IMR-90 (cell line): ENCODE measurements at regions not wholly inside any gene's neighbourhood (a gene's known extent, or its start where the extent isn't known, plus 50 kb on each side); places are given as distances from the start of the nearest gene placed in this dataset.

Source experiments
- ATAC-seq: fragments of 200-7000 bp; cut with Tn5 transposase; 2 replicates; pipeline ENCODE4 v1.9.1; 2020; ENCODE audit warnings: low read depth, mild to moderate bottlenecking, moderate library complexity
- BruUV-seq: library from RNA; stranded (reverse); fragments of 400-500 nt; replicated peaks from 2 replicates; lab custom pipeline; 2021; lab: Mats Ljungman, UMichigan
- CTCF ChIA-PET: fragments of 300-600 bp; formaldehyde crosslinking; extraction: SDS; loops from one replicate; lab custom pipeline; 2021; ENCODE audit warnings: antibody characterized with exemption; lab: Yijun Ruan, JAX
- POLR2A ChIA-PET: fragments of 300-600 bp; sonication (Branson Sonifier 250); formaldehyde crosslinking; loops from one replicate; lab custom pipeline; 2022; ENCODE audit warnings: antibody characterized with exemption; ENCODE audit not compliant: unreplicated experiment; lab: Charles Lee
- DNase-seq: peaks from one replicate; pipeline ENCODE4 v3.0.0; 2013
- H2AFZ ChIP-seq: replicated peaks from 2 replicates; pipeline ENCODE3; 2013; ENCODE audit warnings: low read length, mild to moderate bottlenecking; ENCODE audit not compliant: poor library complexity
- H2AK5ac ChIP-seq: 2 replicates; pipeline ENCODE4 v1.6.1; 2013; ENCODE audit warnings: low read depth, low read length, inconsistent platforms
- H2AK9ac ChIP-seq: replicated peaks from 2 replicates; pipeline ENCODE3; 2013; ENCODE audit warnings: mild to moderate bottlenecking, low read depth, low read length, moderate library complexity; ENCODE audit not compliant: poor library complexity
- H2BK120ac ChIP-seq: 2 replicates; pipeline ENCODE4 v1.6.1; 2013; ENCODE audit warnings: low read depth, low read length, inconsistent platforms
- H2BK15ac ChIP-seq: 3 replicates; pipeline ENCODE4 v1.6.1; 2013; ENCODE audit warnings: low read depth, low read length, inconsistent platforms
- H2BK20ac ChIP-seq: 2 replicates; pipeline ENCODE4 v1.6.1; 2013; ENCODE audit warnings: low read depth, mild to moderate bottlenecking, inconsistent platforms, low read length, moderate library complexity
- H2BK5ac ChIP-seq: 2 replicates; pipeline ENCODE4 v1.6.1; 2013; ENCODE audit warnings: mild to moderate bottlenecking, low read depth, low read length, inconsistent platforms; ENCODE audit not compliant: poor library complexity, severe bottlenecking
- H3K14ac ChIP-seq: replicated peaks from 2 replicates; pipeline ENCODE4 v1.6.1; 2013; ENCODE audit warnings: low read depth, low read length, inconsistent platforms
- H3K18ac ChIP-seq: 2 replicates; pipeline ENCODE4 v1.6.1; 2013; ENCODE audit warnings: low read depth, low read length, control low read depth
- H3K23ac ChIP-seq: 2 replicates; pipeline ENCODE4 v1.6.1; 2013; ENCODE audit warnings: low read depth, low read length, inconsistent platforms
- H3K27ac ChIP-seq: 2 replicates; pipeline ENCODE4 v1.5.1; 2013; ENCODE audit warnings: mild to moderate bottlenecking, control low read depth, low read length; ENCODE audit not compliant: insufficient read depth
- H3K27me3 ChIP-seq: 2 replicates; pipeline ENCODE4 v1.6.1; 2013; ENCODE audit warnings: low read length; ENCODE audit not compliant: control insufficient read depth, insufficient read depth
- H3K36me3 ChIP-seq: 2 replicates; pipeline ENCODE4 v1.6.1; 2013; ENCODE audit warnings: low read length, mixed read lengths; ENCODE audit not compliant: control insufficient read depth, insufficient read depth
- H3K4ac ChIP-seq: 2 replicates; pipeline ENCODE4 v1.6.1; 2013; ENCODE audit warnings: low read depth, low read length, inconsistent platforms
- H3K4me1 ChIP-seq: 2 replicates; pipeline ENCODE4 v1.6.1; 2013; ENCODE audit warnings: low read length, mixed read lengths; ENCODE audit not compliant: control insufficient read depth, insufficient read depth
- H3K4me2 ChIP-seq: 2 replicates; pipeline ENCODE4 v1.6.1; 2013; ENCODE audit warnings: low read depth, mild to moderate bottlenecking, control low read depth, low read length, moderate library complexity
- H3K4me3 ChIP-seq: 2 replicates; pipeline ENCODE4 v1.5.1; 2013; ENCODE audit warnings: low read depth, mild to moderate bottlenecking, control low read depth, low read length, moderate library complexity; ENCODE audit not compliant: insufficient read depth
- H3K56ac ChIP-seq: 2 replicates; pipeline ENCODE4 v1.6.1; 2013; ENCODE audit warnings: low read length, inconsistent platforms; ENCODE audit not compliant: insufficient read depth; ENCODE audit errors: extremely low read depth
- H3K79me1 ChIP-seq, 2 experiments: 2 replicates each; pipeline ENCODE4 v1.6.1; 2013; ENCODE audit warnings: low read length in 2 of 2, inconsistent platforms in 1 of 2, low read depth in 1 of 2
- H3K9ac ChIP-seq: 2 replicates; pipeline ENCODE4 v1.6.1; 2013; ENCODE audit warnings: low read depth, low read length, control low read depth
- H3K9me1 ChIP-seq: 2 replicates; pipeline ENCODE4 v1.6.1; 2013; ENCODE audit warnings: low read length, inconsistent platforms; ENCODE audit not compliant: insufficient read depth
- H3K9me3 ChIP-seq: 2 replicates; pipeline ENCODE4 v1.6.1; 2013; ENCODE audit warnings: low read length; ENCODE audit not compliant: control insufficient read depth, insufficient read depth
- H4K20me1 ChIP-seq: 2 replicates; pipeline ENCODE4 v1.6.1; 2013; ENCODE audit warnings: low read length, inconsistent platforms; ENCODE audit not compliant: insufficient read depth
- H4K5ac ChIP-seq: 2 replicates; pipeline ENCODE4 v1.6.1; 2013; ENCODE audit warnings: mild to moderate bottlenecking, low read depth, low read length, control low read depth
- H4K8ac ChIP-seq, 2 experiments: 2 replicates each; pipeline ENCODE4 v1.6.1; 2013; ENCODE audit warnings: low read depth in 2 of 2, low read length in 2 of 2, control low read depth in 1 of 2, inconsistent platforms in 1 of 2
- H4K91ac ChIP-seq: 2 replicates; pipeline ENCODE4 v1.6.1; 2013; ENCODE audit warnings: low read depth, low read length, inconsistent platforms; ENCODE audit not compliant: insufficient read depth
- CEBPB ChIP-seq: IDR thresholded peaks from 2 replicates; pipeline ENCODE4 v1.6.1; 2012; ENCODE audit warnings: low read depth, low read length, improper control_type of control experiment
- MAZ ChIP-seq: IDR thresholded peaks from 2 replicates; pipeline ENCODE4 v1.6.1; 2012; ENCODE audit warnings: low read depth, mild to moderate bottlenecking, low read length, improper control_type of control experiment, moderate library complexity, borderline replicate concordance
- MXI1 ChIP-seq: IDR thresholded peaks from 2 replicates; pipeline ENCODE4 v1.6.1; 2012; ENCODE audit warnings: low read depth, mild to moderate bottlenecking, low read length, moderate library complexity, borderline replicate concordance
- WGBS, 2 experiments: methylation state at CpG; one replicate each; pipeline versions ENCODE4 v1.1.5 to v1.1.7; 2013; ENCODE audit warnings: missing lambda C conversion rate in 2 of 2; ENCODE audit not compliant: insufficient read length in 1 of 2; ENCODE audit errors: extremely low coverage in 2 of 2; 5-methylcytosine and 5-hydroxymethylcytosine counted together
- dilution Hi-C: fragments of 300-500 bp; cut with HindIII; formaldehyde crosslinking; loops from one replicate; pipeline ENCODE4 v1.14.3; 2018; ENCODE audit warnings: low sequenced_read_pairs; ENCODE audit not compliant: unreplicated experiment
- in situ Hi-C: fragments of 300-500 bp; cut with MboI; formaldehyde crosslinking; loops from 3 replicates; pipeline ENCODE4 v1.14.3; 2019; ENCODE audit warnings: low sequenced_read_pairs, inconsistent platforms, mixed read lengths
- intact Hi-C: fragments of 100-400 bp; cut with micrococcal nuclease; formaldehyde crosslinking; loops from 2 replicates; pipeline ENCODE4 v1.10.0; 2022

DNA sequence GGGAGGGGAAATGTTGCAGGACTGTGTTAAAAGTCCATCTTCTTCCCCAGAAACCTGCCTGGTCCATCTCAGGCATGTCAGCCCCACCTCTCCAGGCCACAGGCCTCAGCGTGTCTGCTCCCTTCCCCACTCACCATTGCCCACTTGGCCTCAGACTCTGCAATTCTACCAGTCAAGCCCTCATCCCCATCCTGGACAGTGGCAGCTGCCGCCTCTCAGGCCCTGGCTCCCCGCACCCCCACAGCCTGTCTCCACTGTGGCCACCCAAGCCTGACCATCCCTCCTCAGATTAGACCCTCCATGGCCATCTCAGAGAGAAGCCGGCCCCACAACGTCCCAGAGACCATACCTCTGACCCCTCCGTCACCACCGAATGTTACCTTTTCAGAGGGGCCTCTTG, 89.9 kb downstream of the BARX1 start:
- Histone ChIP-seq H3K9ac (no peak overlapping the region), H4K91ac (no peak overlapping the region), H3K18ac (no peak overlapping the region), H3K4me3 (no peak overlapping the region), H2BK20ac (no peak overlapping the region), H3K9me3 (no peaks in the 10 kb centered on the region), H2AFZ (no peak overlapping the region), H2AK9ac (no peak overlapping the region), H3K23ac (no peak overlapping the region), H3K9me1 (no peaks in the 10 kb centered on the region), H3K4ac (no peak overlapping the region), H4K20me1 (no peaks in the 10 kb centered on the region), H3K79me1 (no peaks in the 10 kb centered on the region), H3K36me3 (no peaks in the 10 kb centered on the region), H3K4me1 (no peaks in the 10 kb centered on the region), H2AK5ac (no peak overlapping the region), H2BK120ac (no peak overlapping the region), H2BK15ac (no peak overlapping the region), H3K14ac (no peak overlapping the region), H3K27ac (no peak overlapping the region), H4K8ac (no peak overlapping the region), H3K4me2 (no peak overlapping the region), H3K56ac (no peak overlapping the region), H3K27me3 (peaks cover 4% of the 10 kb centered on the region; the same call in 1 of the 2 replicates), H4K5ac (no peak overlapping the region), H2BK5ac (no peak overlapping the region)
- BruUV-seq = no TSS peak
- intact Hi-C loops = no loop called here
- dilution Hi-C loops = no loop called here
- TF ChIP-seq MAZ (no peak), MXI1 (no peak), CEBPB (no peak)
- ChIA-PET CTCF (no interaction called here), POLR2A (no interaction called here)
- ATAC-seq = no peak
- 33% methylated on average over 4 of the region's 7 CpGs; no CpG with 5 or more reads in 1 of the 2 experiments for whole genome bisulfite sequencing, 2 experiments
- no peak for DNase-seq
- in situ Hi-C loops = loop anchor here (25.0 kb wide), 1 partner anchor 372 kb away; no protein-coding TSS in a partner anchor
